ENCODE measurements at regions not wholly inside any gene's neighbourhood (a gene's known extent, or its start where the extent isn't known, plus 50 kb on each side); places are given as distances from the start of the nearest gene placed in this dataset.
"Not testable (repeated sequence)": the region's sequence is repeated elsewhere in the genome, so short reads cannot be mapped to it uniquely, and the experiment has no call there.

- H3K4me1 ChIP-seq; DNase-seq; intact Hi-C loops (cut with DNase I); H3K27me3 ChIP-seq; H3K9me3 ChIP-seq; H3K36me3 ChIP-seq; ATAC-seq; H3K27ac ChIP-seq; FAIRE-seq; H3K4me3 ChIP-seq: not testable (repeated sequence)
- 46 to 59% methylated on average over 7 of the region's 7 CpGs for WGBS, 2 donors
Measured at GRCh38 chr13:25014398-25014973, 81.5 kb upstream of the PABPC3 start.

- H3K27ac ChIP-seq; H3K36me3 ChIP-seq; H3K27me3 ChIP-seq; DNase-seq; H3K9me3 ChIP-seq; H3K4me3 ChIP-seq; FAIRE-seq; H3K4me1 ChIP-seq; intact Hi-C loops (cut with DNase I); ATAC-seq: not testable (repeated sequence)
- WGBS, 2 donors, result 81 to 89% methylated on average over 17 of the region's 17 CpGs
Measured at GRCh38 chr13:25017176-25017575, 78.8 kb upstream of the PABPC3 start.

- intact Hi-C loops (cut with DNase I); H3K36me3 ChIP-seq: not testable (repeated sequence)
Measured at GRCh38 chr13:25017808-25018728, 77.9 kb upstream of the PABPC3 start.

GRCh38 chr13:25018729-25019115 is 77.2 kb upstream of the PABPC3 start:
- H3K27me3 ChIP-seq, result peaks cover 0 to 8% (median 2%) of the 10 kb centered on the region in 4 donors
- H3K4me3 ChIP-seq, result peak overlapping the region in 3 of 4 donors; percentile 39 to 46 (median 44)
- no peaks in the 10 kb centered on the region for H3K36me3 ChIP-seq
- intact Hi-C loops (cut with DNase I), result no loop called here
- no peak for FAIRE-seq
- no peaks in the 10 kb centered on the region for H3K4me1 ChIP-seq
- 2 to 4% methylated on average over 19 to 24 of the region's 24 CpGs for WGBS, 2 donors
- DNase-seq, result peak in 1 of 6 donors; percentile 74
- H3K27ac ChIP-seq, result no peak overlapping the region
- ATAC-seq, result peak in 1 of 4 donors; percentile 50
- no peak for TF ChIP-seq CTCF (IDR thresholded peaks at IDR 0.05)
- no peaks in the 10 kb centered on the region for H3K9me3 ChIP-seq

More at GRCh38 chr13:25017808-25018728, 77.9 kb upstream of the PABPC3 start:
- H3K4me3 ChIP-seq, result peak overlapping the region in 3 of 4 donors; percentile 39 to 46 (median 44)
- not testable (repeated sequence) for H3K27ac ChIP-seq, H3K27me3 ChIP-seq, H3K4me1 ChIP-seq, FAIRE-seq, H3K9me3 ChIP-seq
- ATAC-seq, result peak; percentile 80 to 99 (median 86)
- DNase-seq, result peak; percentile 34 to 79 (median 66)
- 1% methylated on average over 57 to 79 of the region's 79 CpGs for WGBS, 2 donors

GRCh38 chr13:25019741-25020140 is 76.2 kb upstream of the PABPC3 start:
- intact Hi-C loops (cut with DNase I); H3K27me3 ChIP-seq; DNase-seq; H3K4me1 ChIP-seq; H3K36me3 ChIP-seq; H3K27ac ChIP-seq; FAIRE-seq; ATAC-seq; H3K4me3 ChIP-seq; H3K9me3 ChIP-seq: not testable (repeated sequence)
- 86 to 94% methylated on average over 16 of the region's 16 CpGs for WGBS, 2 donors

- no peak for FAIRE-seq
- intact Hi-C loops (cut with DNase I), result no loop called here
- no peaks in the 10 kb centered on the region for H3K9me3 ChIP-seq
- no peaks in the 10 kb centered on the region for H3K36me3 ChIP-seq
- no peak for ATAC-seq
- H3K27me3 ChIP-seq, result no peaks in the 10 kb centered on the region
- H3K27ac ChIP-seq, result no peak overlapping the region
- no peak overlapping the region for H3K4me3 ChIP-seq
- DNase-seq, result no peak
- no peak for TF ChIP-seq CTCF (IDR thresholded peaks at IDR 0.05)
- WGBS, 2 donors, result 36 to 39% methylated on average over 9 of the region's 9 CpGs
- H3K4me1 ChIP-seq, result no peaks in the 10 kb centered on the region
Measured at GRCh38 chr13:25024175-25024574, 71.8 kb upstream of the PABPC3 start.
